ENCODE measurements at regions not wholly inside any gene's neighbourhood (a gene's known extent, or its start where the extent isn't known, plus 50 kb on each side); places are given as distances from the start of the nearest gene placed in this dataset.

DNA sequence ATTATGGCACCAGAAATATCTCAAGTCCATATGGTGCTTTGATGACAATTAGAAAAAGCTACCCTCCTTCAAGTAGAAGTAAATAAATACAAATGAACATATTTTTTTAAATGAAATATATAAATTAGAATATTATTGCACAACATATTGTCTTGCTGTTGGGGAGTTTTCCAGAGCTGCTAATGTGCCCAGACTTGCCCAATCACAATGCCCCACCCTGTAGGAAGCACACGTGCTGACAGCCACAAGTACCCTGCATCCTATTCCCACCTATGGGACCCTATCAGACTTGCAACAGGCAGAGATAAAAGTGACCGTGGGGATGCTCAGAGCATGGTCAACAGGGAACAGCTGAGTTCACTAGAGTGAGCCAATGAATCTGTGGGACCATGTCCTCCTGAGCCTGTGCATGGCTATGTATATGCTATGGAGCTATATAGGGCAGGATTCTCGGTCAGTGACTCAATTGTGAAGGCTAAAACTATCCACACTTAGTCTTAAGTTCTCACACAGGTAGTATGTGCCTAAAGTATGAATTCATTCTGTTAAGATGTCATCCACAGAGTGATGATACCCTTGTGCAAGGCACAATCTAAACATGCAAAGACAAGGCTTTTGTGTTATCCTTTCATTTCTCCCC is 336.0 kb downstream of the HGF start:
- CTCF ChIA-PET: no interaction called here

DNA sequence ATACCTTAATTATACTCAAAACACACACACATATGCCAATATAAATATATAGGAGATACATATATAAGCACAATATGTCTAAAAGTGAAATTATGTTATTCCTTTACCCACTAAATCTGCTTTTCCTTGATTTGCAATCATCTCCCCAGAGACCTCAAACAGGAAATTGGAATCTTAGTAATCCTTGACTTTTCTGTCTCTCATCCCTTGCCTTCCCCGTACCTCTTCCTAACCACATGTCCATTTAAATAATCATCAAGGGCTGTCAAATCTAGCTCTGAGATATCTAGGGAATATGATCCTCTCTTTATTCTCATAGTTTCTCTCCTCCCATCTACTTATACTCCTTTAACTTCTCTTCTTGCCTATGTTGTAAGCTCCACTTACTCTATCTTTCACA is 336.6 kb downstream of the HGF start:
- TF ChIP-seq, protein P1, sequence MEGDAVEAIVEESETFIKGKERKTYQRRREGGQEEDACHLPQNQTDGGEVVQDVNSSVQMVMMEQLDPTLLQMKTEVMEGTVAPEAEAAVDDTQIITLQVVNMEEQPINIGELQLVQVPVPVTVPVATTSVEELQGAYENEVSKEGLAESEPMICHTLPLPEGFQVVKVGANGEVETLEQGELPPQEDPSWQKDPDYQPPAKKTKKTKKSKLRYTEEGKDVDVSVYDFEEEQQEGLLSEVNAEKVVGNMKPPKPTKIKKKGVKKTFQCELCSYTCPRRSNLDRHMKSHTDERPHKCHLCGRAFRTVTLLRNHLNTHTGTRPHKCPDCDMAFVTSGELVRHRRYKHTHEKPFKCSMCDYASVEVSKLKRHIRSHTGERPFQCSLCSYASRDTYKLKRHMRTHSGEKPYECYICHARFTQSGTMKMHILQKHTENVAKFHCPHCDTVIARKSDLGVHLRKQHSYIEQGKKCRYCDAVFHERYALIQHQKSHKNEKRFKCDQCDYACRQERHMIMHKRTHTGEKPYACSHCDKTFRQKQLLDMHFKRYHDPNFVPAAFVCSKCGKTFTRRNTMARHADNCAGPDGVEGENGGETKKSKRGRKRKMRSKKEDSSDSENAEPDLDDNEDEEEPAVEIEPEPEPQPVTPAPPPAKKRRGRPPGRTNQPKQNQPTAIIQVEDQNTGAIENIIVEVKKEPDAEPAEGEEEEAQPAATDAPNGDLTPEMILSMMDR (IDR thresholded peaks at IDR 0.05): no peak
- intact Hi-C loops (cut with DNase I, micrococcal nuclease): no loop called here
- Mint-ChIP-seq H3K4me1 (ENCODE audit: low read depth) (no peaks in the 10 kb centered on the region), H3K27me3 (no peaks in the 10 kb centered on the region), H3K9me3 (peaks cover 4% of the 10 kb centered on the region), H3K27ac (no peak overlapping the region), H3K4me3 (no peak overlapping the region), H3K36me3 (ENCODE audit: low read depth) (no peaks in the 10 kb centered on the region)
- DNase-seq (no peak), ATAC-seq (ENCODE audit: poor library complexity) (no peak)
- ChIA-PET POLR2A (no interaction called here), CTCF (no interaction called here)
- H3K4me1 ChIP-seq (ENCODE audit: insufficient read depth, low read length): no peaks in the 10 kb centered on the region
- peaks cover 0 to 9% of the 10 kb centered on the region in 2 experiments for H3K9me3 ChIP-seq (ENCODE audit: control insufficient read depth in 1 of 2, insufficient read depth in 1 of 2, low read length in 2 of 2)
- no peaks in the 10 kb centered on the region for H3K36me3 ChIP-seq (ENCODE audit: insufficient read depth, low read length)
- no peaks in the 10 kb centered on the region for H3K27me3 ChIP-seq (ENCODE audit: control insufficient read depth in 1 of 2, insufficient read depth in 2 of 2, low read length in 2 of 2)
- H3K27ac ChIP-seq (ENCODE audit: low read depth in 1 of 2, low read length in 2 of 2): no peak overlapping the region
- no peak overlapping the region for H3K4me3 ChIP-seq (ENCODE audit: low read length)

More for the DNA sequence above, 336.0 kb downstream of the HGF start:
- Histone ChIP-seq H3K4me1 (ENCODE audit: insufficient read depth, low read length) (no peaks in the 10 kb centered on the region), H3K27ac (ENCODE audit: low read depth in 1 of 2, low read length in 2 of 2) (no peak overlapping the region), H3K4me3 (ENCODE audit: low read length) (no peak overlapping the region), H3K9me3 (ENCODE audit: control insufficient read depth in 1 of 2, insufficient read depth in 1 of 2, low read length in 2 of 2) (peaks cover 0 to 9% of the 10 kb centered on the region in 2 experiments), H3K27me3 (ENCODE audit: control insufficient read depth in 1 of 2, insufficient read depth in 2 of 2, low read length in 2 of 2) (no peaks in the 10 kb centered on the region), H3K36me3 (ENCODE audit: insufficient read depth, low read length) (no peaks in the 10 kb centered on the region)
- Mint-ChIP-seq H3K4me3 (no peak overlapping the region), H3K27ac (no peak overlapping the region), H3K4me1 (ENCODE audit: low read depth) (no peaks in the 10 kb centered on the region), H3K9me3 (peaks cover 4% of the 10 kb centered on the region), H3K36me3 (ENCODE audit: low read depth) (no peaks in the 10 kb centered on the region), H3K27me3 (no peaks in the 10 kb centered on the region)
- ATAC-seq (ENCODE audit: poor library complexity) (no peak), DNase-seq (no peak)
- POLR2A ChIA-PET: no interaction called here
- TF ChIP-seq, protein P1 (IDR thresholded peaks at IDR 0.05): no peak
- intact Hi-C loops (cut with DNase I, micrococcal nuclease): no loop called here

DNA sequence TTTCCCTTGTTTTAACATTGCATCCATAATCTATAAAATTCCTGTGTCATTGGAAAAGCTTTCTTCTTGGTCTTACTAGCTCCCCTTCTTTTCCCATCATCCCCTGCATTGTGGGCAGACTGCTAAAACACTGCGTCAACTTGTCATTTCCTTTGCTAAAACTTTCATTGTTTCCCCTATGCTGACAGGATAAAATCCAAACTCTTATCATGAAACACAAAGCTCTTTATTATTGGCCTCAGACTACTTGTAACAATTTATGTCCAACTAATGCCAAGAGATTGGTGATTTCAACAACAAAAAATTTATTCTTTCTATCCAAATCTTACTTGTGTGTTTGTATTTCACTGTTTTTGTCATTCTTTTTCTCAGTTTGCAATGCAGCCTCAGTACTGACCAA is 339.1 kb downstream of the HGF start:
- no peak overlapping the region for H3K4me3 Mint-ChIP-seq
- Histone ChIP-seq H3K27ac (ENCODE audit: low read depth in 1 of 2, low read length in 2 of 2) (no peak overlapping the region), H3K4me1 (ENCODE audit: insufficient read depth, low read length) (no peaks in the 10 kb centered on the region), H3K27me3 (ENCODE audit: control insufficient read depth in 1 of 2, insufficient read depth in 2 of 2, low read length in 2 of 2) (no peaks in the 10 kb centered on the region), H3K36me3 (ENCODE audit: insufficient read depth, low read length) (no peaks in the 10 kb centered on the region), H3K4me3 (ENCODE audit: low read length) (no peak overlapping the region), H3K9me3 (ENCODE audit: control insufficient read depth in 1 of 2, insufficient read depth in 1 of 2, low read length in 2 of 2) (no peaks in the 10 kb centered on the region)
- intact Hi-C loops (cut with DNase I, micrococcal nuclease): no loop called here
- POLR2A ChIA-PET: no interaction called here
- ATAC-seq (ENCODE audit: poor library complexity) (no peak), DNase-seq (no peak)
- H3K4me1 Mint-ChIP-seq (ENCODE audit: low read depth): no peaks in the 10 kb centered on the region
- CTCF ChIA-PET: no interaction called here
- no peak overlapping the region for H3K27ac Mint-ChIP-seq
- TF ChIP-seq, protein P1 (IDR thresholded peaks at IDR 0.05): no peak
- H3K27me3 Mint-ChIP-seq: no peaks in the 10 kb centered on the region
- H3K9me3 Mint-ChIP-seq: peaks cover 2% of the 10 kb centered on the region
- no peaks in the 10 kb centered on the region for H3K36me3 Mint-ChIP-seq (ENCODE audit: low read depth)
